NB4 (cell line): ENCODE measurements at regions not wholly inside any gene's neighbourhood (a gene's known extent, or its start where the extent isn't known, plus 50 kb on each side); places are given as distances from the start of the nearest gene placed in this dataset.

Experiments
- DNase-seq: peaks from one replicate; pipeline ENCODE4 v3.0.0; 2010; ENCODE audit warnings: low read depth
- H3K4me3 ChIP-seq: one replicate; pipeline ENCODE4 v1.5.1; 2011; ENCODE audit warnings: mild to moderate bottlenecking, low read depth, low read length, moderate library complexity
- CTCF ChIP-seq: IDR thresholded peaks from one replicate; pipeline ENCODE4 v1.5.1; 2012; ENCODE audit warnings: low read depth, low read length
- MAX ChIP-seq: IDR thresholded peaks from 2 replicates; pipeline ENCODE4 v1.6.1; 2011; ENCODE audit warnings: low read depth, low read length
- MYC ChIP-seq: IDR thresholded peaks from 2 replicates; pipeline ENCODE4 v1.6.1; 2011; ENCODE audit warnings: low read depth, low read length
- POLR2A ChIP-seq: IDR thresholded peaks from 2 replicates; pipeline ENCODE4 v1.6.1; 2011; ENCODE audit warnings: mild to moderate bottlenecking; ENCODE audit not compliant: insufficient read length; ENCODE audit errors: extremely low read depth

GRCh38 chr9:97767891-97768290, 70.8 kb upstream of the XPA start:
- DNase-seq, result no peak
- H3K4me3 ChIP-seq, result no peak overlapping the region
- no peak for TF ChIP-seq POLR2A
- TF ChIP-seq MAX, result no peak
- TF ChIP-seq CTCF, result no peak
- TF ChIP-seq MYC, result no peak

- no peak for DNase-seq
- TF ChIP-seq CTCF (no peak), POLR2A (no peak), MAX (no peak), MYC (no peak)
- H3K4me3 ChIP-seq, result no peak overlapping the region
Measured at GRCh38 chr9:97768746-97769145, 71.6 kb upstream of the XPA start.

DNA sequence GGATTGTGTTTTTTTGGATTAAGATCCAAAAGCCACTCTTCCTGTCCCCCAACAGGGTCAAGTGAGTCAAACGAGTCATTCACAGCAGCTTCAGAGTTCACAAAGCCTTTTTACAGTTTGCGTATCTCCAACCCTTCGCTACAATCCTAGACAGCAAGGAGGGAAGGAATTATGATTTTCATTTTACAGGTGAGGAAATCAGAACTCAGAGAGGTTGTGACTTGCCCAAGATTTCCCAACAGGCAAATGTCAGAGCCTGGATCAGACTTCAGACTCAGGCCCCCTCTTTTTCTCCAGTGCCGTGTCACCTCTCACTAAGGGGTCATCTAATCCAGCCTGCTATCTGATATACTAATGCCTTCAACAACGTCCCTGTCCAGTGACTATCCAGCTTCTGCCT, 72.1 kb upstream of the XPA start:
- TF ChIP-seq CTCF, result no peak
- TF ChIP-seq MYC, result no peak
- TF ChIP-seq POLR2A, result no peak
- no peak for TF ChIP-seq MAX
- H3K4me3 ChIP-seq, result no peak overlapping the region
- no peak for DNase-seq

DNA sequence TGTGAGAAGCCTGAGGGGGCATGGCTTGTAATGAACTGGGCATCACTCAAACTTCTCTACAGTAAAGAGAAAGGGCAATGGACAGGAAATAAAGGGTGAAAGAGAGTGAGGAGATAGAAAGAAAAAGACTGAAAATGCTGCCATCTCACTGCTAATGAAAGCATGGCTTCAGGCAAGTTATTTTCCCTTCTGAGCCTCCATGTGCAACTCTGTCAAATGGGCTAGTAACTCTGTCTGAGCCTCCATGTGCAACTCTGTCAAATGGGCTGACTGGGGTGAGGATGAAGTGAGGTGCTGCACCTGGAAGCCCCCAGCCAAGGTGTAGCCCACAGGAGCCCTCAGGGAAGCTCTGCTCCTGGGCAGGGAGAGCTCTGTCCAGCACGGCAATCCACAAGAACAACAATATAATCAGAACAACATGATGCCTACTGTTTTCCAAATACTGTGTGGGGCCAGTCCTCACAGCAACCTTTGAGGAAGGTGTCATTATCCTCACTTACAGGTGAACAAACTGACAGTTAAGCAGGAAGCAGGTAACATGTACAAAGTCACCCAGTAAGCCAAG, 73.8 kb upstream of the XPA start:
- no peak overlapping the region for H3K4me3 ChIP-seq
- DNase-seq, result no peak
- no peak for TF ChIP-seq MAX
- no peak for TF ChIP-seq POLR2A
- no peak for TF ChIP-seq MYC
- no peak for TF ChIP-seq CTCF

- TF ChIP-seq MYC (no peak), CTCF (no peak), POLR2A (no peak), MAX (no peak)
- H3K4me3 ChIP-seq, result no peak overlapping the region
- no peak for DNase-seq
Measured at GRCh38 chr9:97771641-97772040, 74.5 kb upstream of the XPA start.

DNA sequence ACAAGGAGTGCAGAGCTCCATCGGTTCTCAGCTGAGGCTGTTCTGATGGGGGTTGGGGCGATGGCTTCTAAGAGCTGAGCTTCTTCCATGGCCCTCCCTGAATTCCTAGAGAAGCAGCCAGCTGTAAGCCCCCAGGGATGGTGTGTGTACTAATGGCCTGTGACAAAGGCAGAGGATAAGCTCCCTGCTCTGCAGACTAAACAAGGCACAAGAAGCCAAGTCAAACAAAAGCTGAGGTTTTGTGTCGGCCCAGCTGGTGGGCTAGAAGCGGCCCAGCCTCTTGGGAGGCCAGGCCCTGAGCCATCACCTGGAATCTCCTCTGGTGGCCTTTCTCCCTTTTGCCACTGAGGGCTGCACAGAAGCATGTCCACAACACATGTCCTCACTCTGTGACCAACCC, 75.0 kb upstream of the XPA start:
- no peak for TF ChIP-seq POLR2A
- TF ChIP-seq CTCF, result no peak
- no peak for TF ChIP-seq MAX
- no peak for TF ChIP-seq MYC

More for the DNA sequence above, 75.0 kb upstream of the XPA start:
- no peak overlapping the region for H3K4me3 ChIP-seq
- DNase-seq, result no peak
